Neural cell (in vitro differentiated cells): ENCODE measurements at regions not wholly inside any gene's neighbourhood (a gene's known extent, or its start where the extent isn't known, plus 50 kb on each side); places are given as distances from the start of the nearest gene placed in this dataset.

Experiments
- H2AFZ ChIP-seq: fragments of 200-600, 300-800 bp; sonication (generic), shearing (Covaris generic); 2 replicates; pipeline ENCODE4 v1.6.0; 2014; ENCODE audit warnings: low read depth, mild to moderate bottlenecking, antibody characterized with exemption, low read length, moderate library complexity
- H3F3A ChIP-seq: fragments of 200-600 bp; shearing (Covaris generic); 2 replicates; pipeline ENCODE4 v1.6.1; 2016; ENCODE audit warnings: mild to moderate bottlenecking, moderate library complexity, mixed read lengths, antibody characterized with exemption, low read length; ENCODE audit not compliant: insufficient read depth, poor library complexity, severe bottlenecking
- H3K27ac ChIP-seq: fragments of 200-600, 300-800 bp; sonication (generic), shearing (Covaris generic); 2 replicates; pipeline ENCODE4 v1.5.1; 2014; ENCODE audit warnings: mild to moderate bottlenecking, low read length, moderate library complexity
- H3K27me3 ChIP-seq: fragments of 300-800, 200-600 bp; sonication (generic), shearing (Covaris generic); 2 replicates; pipeline ENCODE4 v1.6.0; 2014; ENCODE audit warnings: mild to moderate bottlenecking, low read depth, low read length, moderate library complexity; ENCODE audit not compliant: insufficient read depth
- H3K36me3 ChIP-seq: fragments of 300-800, 200-600 bp; sonication (generic), shearing (Covaris generic); 2 replicates; pipeline ENCODE4 v1.5.1; 2014; ENCODE audit warnings: mild to moderate bottlenecking, antibody characterized with exemption, low read length, moderate library complexity; ENCODE audit not compliant: insufficient read depth
- H3K4me2 ChIP-seq: fragments of 300-800, 200-600 bp; sonication (generic), shearing (Covaris generic); 2 replicates; pipeline ENCODE4 v1.6.0; 2014; ENCODE audit warnings: mild to moderate bottlenecking, low read length
- H3K4me3 ChIP-seq: fragments of 300-800, 200-600 bp; sonication (generic), shearing (Covaris generic); 2 replicates; pipeline ENCODE4 v1.5.1; 2014; ENCODE audit warnings: mild to moderate bottlenecking, low read length, moderate library complexity
- H3K79me2 ChIP-seq: fragments of 200-600 bp; shearing (Covaris generic); replicated peaks from 2 replicates; pipeline ENCODE4 v1.6.0; 2014; ENCODE audit warnings: mild to moderate bottlenecking, low read length, moderate library complexity; ENCODE audit not compliant: insufficient read depth
- H3K9ac ChIP-seq: fragments of 300-800, 200-600 bp; sonication (generic), shearing (Covaris generic); 2 replicates; pipeline ENCODE4 v1.6.1; 2016; ENCODE audit warnings: mild to moderate bottlenecking, low read length, mixed read lengths
- H3K9me2 ChIP-seq: fragments of 200-600 bp; shearing (Covaris generic); 2 replicates; pipeline ENCODE4 v1.6.1; 2016; ENCODE audit warnings: mild to moderate bottlenecking, low read length, mixed read lengths; ENCODE audit not compliant: insufficient read depth
- H3K9me3 ChIP-seq: fragments of 200-600, 300-800 bp; sonication (generic), shearing (Covaris generic); 2 replicates; pipeline ENCODE4 v1.6.1; 2016; ENCODE audit warnings: mild to moderate bottlenecking, mixed run types, low read length, moderate library complexity, mixed read lengths
- H4K20me1 ChIP-seq: fragments of 200-600 bp; shearing (Covaris generic); 2 replicates; pipeline ENCODE4 v1.6.1; 2016; ENCODE audit warnings: mild to moderate bottlenecking, mixed run types; ENCODE audit not compliant: insufficient read depth
- EP300 ChIP-seq: fragments of 450-650 bp; conservative IDR thresholded peaks from 2 replicates; pipeline ENCODE4 v1.6.1; 2014; ENCODE audit warnings: antibody characterized with exemption, mild to moderate bottlenecking, moderate library complexity; ENCODE audit not compliant: poor library complexity, severe bottlenecking
- EZH2 ChIP-seq: fragments of 200-600, 300-800 bp; shearing (Covaris generic), sonication (generic); IDR thresholded peaks from 2 replicates; pipeline ENCODE4 v1.6.1; 2014; ENCODE audit warnings: antibody characterized with exemption, low read length, borderline replicate concordance, mild to moderate bottlenecking; ENCODE audit not compliant: insufficient read depth, poor library complexity, severe bottlenecking
- MXI1 ChIP-seq: fragments of 450-650 bp; conservative IDR thresholded peaks from 2 replicates; pipeline ENCODE4 v1.6.1; 2014; ENCODE audit warnings: antibody characterized with exemption, mild to moderate bottlenecking; ENCODE audit not compliant: poor library complexity, severe bottlenecking
- POLR2AphosphoS5 ChIP-seq: IDR thresholded peaks from 2 replicates; pipeline ENCODE4 v1.6.1; 2012
- RAD21 ChIP-seq: fragments of 450-650 bp; conservative IDR thresholded peaks from 2 replicates; pipeline ENCODE4 v1.6.1; 2014; ENCODE audit warnings: antibody characterized with exemption, mild to moderate bottlenecking, moderate library complexity
- SMC3 ChIP-seq: fragments of 450-650 bp; conservative IDR thresholded peaks from 2 replicates; pipeline ENCODE4 v1.6.1; 2014; ENCODE audit warnings: antibody characterized with exemption, mild to moderate bottlenecking, moderate library complexity; ENCODE audit not compliant: poor library complexity
- TAF1 ChIP-seq: IDR thresholded peaks from 2 replicates; pipeline ENCODE4 v1.6.1; 2012; ENCODE audit warnings: low read depth
- TF ChIP-seq, protein P1 (sequence below): fragments of 450-650 bp; IDR thresholded peaks from 2 replicates; pipeline ENCODE4 v1.5.1; 2014; ENCODE audit warnings: antibody characterized with exemption, mild to moderate bottlenecking, moderate library complexity; ENCODE audit not compliant: poor library complexity, severe bottlenecking
- TF ChIP-seq, protein P2 (sequence below): IDR thresholded peaks from 2 replicates; pipeline ENCODE4 v1.6.1; 2012; ENCODE audit warnings: borderline replicate concordance

- Histone ChIP-seq H2AFZ (no peak overlapping the region), H3K9me2 (no peaks in the 10 kb centered on the region), H3K36me3 (no peaks in the 10 kb centered on the region), H3K79me2 (no peaks in the 10 kb centered on the region), H3K9ac (no peak overlapping the region), H3K4me2 (no peak overlapping the region), H3K27ac (no peak overlapping the region), H3K27me3 (no peaks in the 10 kb centered on the region), H4K20me1 (no peaks in the 10 kb centered on the region), H3F3A (no peaks in the 10 kb centered on the region), H3K4me3 (no peak overlapping the region), H3K9me3 (peaks cover 6% of the 10 kb centered on the region)
- TF ChIP-seq MXI1 (no peak), TAF1 (no peak), POLR2AphosphoS5 (no peak), RAD21 (no peak), EP300 (no peak), EZH2 (no peak), SMC3 (no peak)
- TF ChIP-seq, protein P1, sequence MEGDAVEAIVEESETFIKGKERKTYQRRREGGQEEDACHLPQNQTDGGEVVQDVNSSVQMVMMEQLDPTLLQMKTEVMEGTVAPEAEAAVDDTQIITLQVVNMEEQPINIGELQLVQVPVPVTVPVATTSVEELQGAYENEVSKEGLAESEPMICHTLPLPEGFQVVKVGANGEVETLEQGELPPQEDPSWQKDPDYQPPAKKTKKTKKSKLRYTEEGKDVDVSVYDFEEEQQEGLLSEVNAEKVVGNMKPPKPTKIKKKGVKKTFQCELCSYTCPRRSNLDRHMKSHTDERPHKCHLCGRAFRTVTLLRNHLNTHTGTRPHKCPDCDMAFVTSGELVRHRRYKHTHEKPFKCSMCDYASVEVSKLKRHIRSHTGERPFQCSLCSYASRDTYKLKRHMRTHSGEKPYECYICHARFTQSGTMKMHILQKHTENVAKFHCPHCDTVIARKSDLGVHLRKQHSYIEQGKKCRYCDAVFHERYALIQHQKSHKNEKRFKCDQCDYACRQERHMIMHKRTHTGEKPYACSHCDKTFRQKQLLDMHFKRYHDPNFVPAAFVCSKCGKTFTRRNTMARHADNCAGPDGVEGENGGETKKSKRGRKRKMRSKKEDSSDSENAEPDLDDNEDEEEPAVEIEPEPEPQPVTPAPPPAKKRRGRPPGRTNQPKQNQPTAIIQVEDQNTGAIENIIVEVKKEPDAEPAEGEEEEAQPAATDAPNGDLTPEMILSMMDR: no peak
- TF ChIP-seq, protein P2, sequence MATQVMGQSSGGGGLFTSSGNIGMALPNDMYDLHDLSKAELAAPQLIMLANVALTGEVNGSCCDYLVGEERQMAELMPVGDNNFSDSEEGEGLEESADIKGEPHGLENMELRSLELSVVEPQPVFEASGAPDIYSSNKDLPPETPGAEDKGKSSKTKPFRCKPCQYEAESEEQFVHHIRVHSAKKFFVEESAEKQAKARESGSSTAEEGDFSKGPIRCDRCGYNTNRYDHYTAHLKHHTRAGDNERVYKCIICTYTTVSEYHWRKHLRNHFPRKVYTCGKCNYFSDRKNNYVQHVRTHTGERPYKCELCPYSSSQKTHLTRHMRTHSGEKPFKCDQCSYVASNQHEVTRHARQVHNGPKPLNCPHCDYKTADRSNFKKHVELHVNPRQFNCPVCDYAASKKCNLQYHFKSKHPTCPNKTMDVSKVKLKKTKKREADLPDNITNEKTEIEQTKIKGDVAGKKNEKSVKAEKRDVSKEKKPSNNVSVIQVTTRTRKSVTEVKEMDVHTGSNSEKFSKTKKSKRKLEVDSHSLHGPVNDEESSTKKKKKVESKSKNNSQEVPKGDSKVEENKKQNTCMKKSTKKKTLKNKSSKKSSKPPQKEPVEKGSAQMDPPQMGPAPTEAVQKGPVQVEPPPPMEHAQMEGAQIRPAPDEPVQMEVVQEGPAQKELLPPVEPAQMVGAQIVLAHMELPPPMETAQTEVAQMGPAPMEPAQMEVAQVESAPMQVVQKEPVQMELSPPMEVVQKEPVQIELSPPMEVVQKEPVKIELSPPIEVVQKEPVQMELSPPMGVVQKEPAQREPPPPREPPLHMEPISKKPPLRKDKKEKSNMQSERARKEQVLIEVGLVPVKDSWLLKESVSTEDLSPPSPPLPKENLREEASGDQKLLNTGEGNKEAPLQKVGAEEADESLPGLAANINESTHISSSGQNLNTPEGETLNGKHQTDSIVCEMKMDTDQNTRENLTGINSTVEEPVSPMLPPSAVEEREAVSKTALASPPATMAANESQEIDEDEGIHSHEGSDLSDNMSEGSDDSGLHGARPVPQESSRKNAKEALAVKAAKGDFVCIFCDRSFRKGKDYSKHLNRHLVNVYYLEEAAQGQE: no peak
Observed at GRCh38 chr2:237152361-237152760, 66.7 kb downstream of the COPS8 start.

GRCh38 chr2:237153181-237153580, 67.5 kb downstream of the COPS8 start:
- Histone ChIP-seq H4K20me1 (no peaks in the 10 kb centered on the region), H3K27ac (no peak overlapping the region), H3K4me2 (no peak overlapping the region), H3K9ac (no peak overlapping the region), H3K4me3 (no peak overlapping the region), H3K79me2 (no peaks in the 10 kb centered on the region), H3K9me3 (peaks cover 3% of the 10 kb centered on the region), H3K36me3 (no peaks in the 10 kb centered on the region), H2AFZ (no peak overlapping the region), H3F3A (no peaks in the 10 kb centered on the region), H3K27me3 (no peaks in the 10 kb centered on the region), H3K9me2 (no peaks in the 10 kb centered on the region)
- no peak for TF ChIP-seq EP300
- no peak for TF ChIP-seq SMC3
- TF ChIP-seq MXI1: no peak
- TF ChIP-seq, protein P1: no peak
- TF ChIP-seq, protein P2: no peak
- TF ChIP-seq TAF1: no peak
- no peak for TF ChIP-seq EZH2
- TF ChIP-seq RAD21: no peak
